PC-3 (cell line): ENCODE measurements at regions not wholly inside any gene's neighbourhood (a gene's known extent, or its start where the extent isn't known, plus 50 kb on each side); places are given as distances from the start of the nearest gene placed in this dataset.

ENCODE experiments used
- ATAC-seq: fragments of 200-7000 bp; cut with Tn5 transposase; 2 replicates; pipeline ENCODE4 v1.9.1; 2020; ENCODE audit warnings: mild to moderate bottlenecking, moderate library complexity
- BruUV-seq: library from RNA; stranded (reverse); fragments of 400-500 nt; replicated peaks from 2 replicates; lab custom pipeline; 2021; lab: Mats Ljungman, UMichigan
- CTCF ChIA-PET: fragments of 300-600 bp; sonication (Branson Sonifier 250); formaldehyde crosslinking; loops from one replicate; lab custom pipeline; 2022; ENCODE audit warnings: antibody characterized with exemption; lab: Charles Lee
- POLR2A ChIA-PET: fragments of 300-600 bp; sonication (Branson Sonifier 250); formaldehyde crosslinking; loops from one replicate; lab custom pipeline; 2022; ENCODE audit warnings: antibody characterized with exemption; ENCODE audit not compliant: unreplicated experiment; lab: Charles Lee
- DNase-seq: peaks from one replicate; pipeline ENCODE4 v3.0.0-alpha.2; 2015
- H2AFZ ChIP-seq: fragments of 300-600 bp; sonication (generic); 2 replicates; pipeline ENCODE4 v1.6.0; 2016; ENCODE audit warnings: antibody characterized with exemption, low read length
- H3F3A ChIP-seq: fragments of 300-600 bp; sonication (generic); one replicate; pipeline ENCODE4 v1.6.0; 2017; ENCODE audit warnings: antibody characterized with exemption, low read length, control low read depth, mild to moderate bottlenecking; ENCODE audit not compliant: unreplicated experiment
- H3K27ac ChIP-seq: fragments of 300-600 bp; sonication (generic); 2 replicates; pipeline ENCODE4 v1.5.1; 2016; ENCODE audit warnings: mild to moderate bottlenecking, low read length
- H3K27me3 ChIP-seq: fragments of 300-600 bp; sonication (generic); 2 replicates; pipeline ENCODE4 v1.6.1; 2016; ENCODE audit warnings: low read length, mixed read lengths
- H3K36me3 ChIP-seq: fragments of 300-600 bp; sonication (generic); 2 replicates; pipeline ENCODE4 v1.6.1; 2016; ENCODE audit warnings: low read depth, mixed run types, low read length, mixed read lengths
- H3K4me1 ChIP-seq: fragments of 300-600 bp; sonication (generic); 2 replicates; pipeline ENCODE4 v1.5.1; 2016; ENCODE audit warnings: low read length; ENCODE audit not compliant: insufficient read depth
- H3K4me2 ChIP-seq: fragments of 300-600 bp; sonication (generic); 2 replicates; pipeline ENCODE4 v1.6.0; 2016; ENCODE audit warnings: low read length
- H3K4me3 ChIP-seq: fragments of 300-600 bp; sonication (generic); 2 replicates; pipeline ENCODE4 v1.5.1; 2016; ENCODE audit warnings: mild to moderate bottlenecking, low read length, mixed read lengths
- H3K79me2 ChIP-seq: fragments of 300-600 bp; sonication (generic); 2 replicates; pipeline ENCODE4 v1.6.1; 2017; ENCODE audit warnings: low read length, mixed read lengths
- H3K9ac ChIP-seq: fragments of 300-600 bp; sonication (generic); 2 replicates; pipeline ENCODE4 v1.6.0; 2016; ENCODE audit warnings: mild to moderate bottlenecking, low read length
- H3K9me2 ChIP-seq: fragments of 300-600 bp; sonication (generic); replicated peaks from 2 replicates; pipeline ENCODE4 v1.6.1; 2016; ENCODE audit warnings: mixed run types, low read length, mixed read lengths
- H3K9me3 ChIP-seq: fragments of 300-600 bp; sonication (generic); 2 replicates; pipeline ENCODE4 v1.6.1; 2016; ENCODE audit warnings: low read length, mixed read lengths
- H4K20me1 ChIP-seq: fragments of 300-600 bp; sonication (generic); 2 replicates; pipeline ENCODE4 v1.6.1; 2016; ENCODE audit warnings: low read length, mixed read lengths
- EZH2 ChIP-seq: fragments of 300-600 bp; sonication (generic); IDR thresholded peaks from one replicate; pipeline ENCODE4 v1.6.1; 2017; ENCODE audit warnings: antibody characterized with exemption, mild to moderate bottlenecking, low read length; ENCODE audit not compliant: unreplicated experiment
- EZH2phosphoT487 ChIP-seq: fragments of 300-600 bp; sonication (generic); IDR thresholded peaks from 2 replicates; pipeline ENCODE4 v1.6.1; 2018; ENCODE audit warnings: mild to moderate bottlenecking, antibody characterized with exemption, low read length, borderline replicate concordance
- intact Hi-C: fragments of 100-400 bp; cut with micrococcal nuclease; formaldehyde crosslinking; loops from 2 replicates; pipeline ENCODE4 v1.9.0; 2023
- TF ChIP-seq, protein P1 (sequence below): fragments of 300-600 bp; sonication (generic); conservative IDR thresholded peaks from 2 replicates; pipeline ENCODE4 v1.5.1; 2017; ENCODE audit warnings: antibody characterized with exemption, low read depth, mild to moderate bottlenecking, low read length

DNA sequence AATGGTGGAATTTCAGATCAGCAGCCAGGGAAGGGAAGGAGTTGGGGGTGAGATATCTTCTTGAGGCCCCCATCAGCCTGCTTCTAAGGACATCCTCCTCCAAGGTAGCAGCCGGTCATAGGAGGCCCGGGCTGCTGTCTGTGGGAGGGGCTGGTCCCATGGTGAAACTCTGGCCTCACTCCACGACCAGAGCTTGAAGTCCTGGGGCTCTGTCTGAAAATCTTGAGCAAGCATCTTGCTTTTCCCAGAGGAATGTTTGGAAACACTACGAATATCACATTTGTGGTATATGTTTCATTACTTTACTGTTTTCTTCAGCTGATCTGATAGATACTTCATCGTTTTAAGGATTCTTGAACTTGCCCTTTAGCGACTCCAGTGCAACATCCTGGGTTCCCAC, 103.7 kb downstream of the CTAGE1 start:
- no peak for ATAC-seq
- Histone ChIP-seq H3K9me3 (no peaks in the 10 kb centered on the region), H3K4me3 (no peak overlapping the region), H3K36me3 (no peaks in the 10 kb centered on the region), H3K4me1 (peaks cover 12% of the 10 kb centered on the region; the same call in 1 of the 2 replicates), H3K9me2 (no peaks in the 10 kb centered on the region), H2AFZ (no peak overlapping the region), H3K4me2 (no peak overlapping the region), H3K27me3 (no peaks in the 10 kb centered on the region), H4K20me1 (no peaks in the 10 kb centered on the region), H3F3A (no peaks in the 10 kb centered on the region), H3K9ac (no peak overlapping the region), H3K27ac (no peak overlapping the region), H3K79me2 (no peaks in the 10 kb centered on the region)
- no peak for DNase-seq
- TF ChIP-seq EZH2phosphoT487, result no peak
- TF ChIP-seq, protein P1, sequence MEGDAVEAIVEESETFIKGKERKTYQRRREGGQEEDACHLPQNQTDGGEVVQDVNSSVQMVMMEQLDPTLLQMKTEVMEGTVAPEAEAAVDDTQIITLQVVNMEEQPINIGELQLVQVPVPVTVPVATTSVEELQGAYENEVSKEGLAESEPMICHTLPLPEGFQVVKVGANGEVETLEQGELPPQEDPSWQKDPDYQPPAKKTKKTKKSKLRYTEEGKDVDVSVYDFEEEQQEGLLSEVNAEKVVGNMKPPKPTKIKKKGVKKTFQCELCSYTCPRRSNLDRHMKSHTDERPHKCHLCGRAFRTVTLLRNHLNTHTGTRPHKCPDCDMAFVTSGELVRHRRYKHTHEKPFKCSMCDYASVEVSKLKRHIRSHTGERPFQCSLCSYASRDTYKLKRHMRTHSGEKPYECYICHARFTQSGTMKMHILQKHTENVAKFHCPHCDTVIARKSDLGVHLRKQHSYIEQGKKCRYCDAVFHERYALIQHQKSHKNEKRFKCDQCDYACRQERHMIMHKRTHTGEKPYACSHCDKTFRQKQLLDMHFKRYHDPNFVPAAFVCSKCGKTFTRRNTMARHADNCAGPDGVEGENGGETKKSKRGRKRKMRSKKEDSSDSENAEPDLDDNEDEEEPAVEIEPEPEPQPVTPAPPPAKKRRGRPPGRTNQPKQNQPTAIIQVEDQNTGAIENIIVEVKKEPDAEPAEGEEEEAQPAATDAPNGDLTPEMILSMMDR, result no peak
- TF ChIP-seq EZH2, result no peak
- ChIA-PET POLR2A (interaction anchor here (0.6 kb wide), 1 partner anchor 63 kb away, joined by 3 read pairs; no protein-coding TSS in a partner anchor), CTCF (no interaction called here)
- BruUV-seq, result no TSS peak
- intact Hi-C loops, result no loop called here

DNA sequence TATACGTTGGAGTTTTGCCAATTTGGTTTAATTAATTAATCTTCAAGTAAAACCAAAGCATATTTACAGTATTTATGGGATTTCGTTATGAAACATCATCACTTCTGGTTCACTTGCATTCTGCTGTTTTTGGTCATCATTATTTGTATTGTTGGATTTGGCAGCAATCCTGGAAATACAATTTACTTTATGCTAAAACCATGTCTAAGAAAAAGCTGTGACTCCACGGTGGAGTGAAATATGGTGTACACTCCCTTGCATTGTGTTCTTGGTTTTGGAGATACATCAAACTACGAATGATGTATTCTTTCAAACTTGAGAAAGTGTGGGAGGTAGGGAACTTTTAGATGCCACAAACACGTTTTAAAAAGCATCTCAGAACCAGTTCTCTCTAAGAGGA, 106.4 kb downstream of the CTAGE1 start:
- BruUV-seq, result no TSS peak
- Histone ChIP-seq H3K27me3 (no peaks in the 10 kb centered on the region), H3K9me2 (no peaks in the 10 kb centered on the region), H3K27ac (no peak overlapping the region), H3K9ac (no peak overlapping the region), H3K4me1 (peaks cover 12% of the 10 kb centered on the region; the same call in 1 of the 2 replicates), H3K4me2 (no peak overlapping the region), H3F3A (no peaks in the 10 kb centered on the region), H3K9me3 (no peaks in the 10 kb centered on the region), H3K4me3 (no peak overlapping the region), H3K36me3 (no peaks in the 10 kb centered on the region), H4K20me1 (no peaks in the 10 kb centered on the region), H2AFZ (no peak overlapping the region), H3K79me2 (no peaks in the 10 kb centered on the region)
- DNase-seq, result peak; percentile 53
- ChIA-PET POLR2A (no interaction called here), CTCF (no interaction called here)
- TF ChIP-seq EZH2 (no peak), EZH2phosphoT487 (no peak)
- TF ChIP-seq, protein P1, result no peak
- intact Hi-C loops, result no loop called here
- ATAC-seq, result peak; percentile 58

DNA sequence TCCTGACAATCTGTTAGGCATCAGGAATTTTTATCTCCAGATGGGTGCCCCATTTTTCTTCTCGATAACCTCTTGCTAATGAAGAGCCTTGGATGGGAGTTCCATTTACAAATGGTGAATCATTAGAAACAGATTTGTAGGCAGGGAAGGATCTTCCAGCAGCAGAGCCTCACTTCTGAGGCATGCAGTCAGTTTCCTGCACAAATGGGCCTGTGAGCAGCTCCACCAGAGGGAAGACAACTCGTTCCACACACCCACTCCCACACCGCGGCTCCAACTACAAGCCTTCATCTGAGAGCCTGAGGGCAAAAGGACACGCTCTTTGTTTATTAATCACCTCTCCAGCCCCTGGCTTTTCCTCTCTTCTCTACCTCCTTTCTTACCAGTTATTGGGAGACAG, 108.5 kb downstream of the CTAGE1 start:
- POLR2A ChIA-PET, result no interaction called here
- no peak overlapping the region for H2AFZ ChIP-seq

More for the DNA sequence above, 108.5 kb downstream of the CTAGE1 start:
- H3K9me2 ChIP-seq, result no peaks in the 10 kb centered on the region
- CTCF ChIA-PET, result no interaction called here
- H3K4me1 ChIP-seq, result peaks cover 6% of the 10 kb centered on the region; the same call in 1 of the 2 replicates
- no peak for ATAC-seq
- H4K20me1 ChIP-seq, result no peaks in the 10 kb centered on the region
- DNase-seq, result no peak
- intact Hi-C loops, result no loop called here
- H3K79me2 ChIP-seq, result no peaks in the 10 kb centered on the region
- no peak overlapping the region for H3K27ac ChIP-seq
- H3K4me2 ChIP-seq, result no peak overlapping the region
- no peaks in the 10 kb centered on the region for H3K9me3 ChIP-seq
- TF ChIP-seq, protein P1, result no peak
- TF ChIP-seq EZH2 (no peak), EZH2phosphoT487 (no peak)
- no peak overlapping the region for H3K4me3 ChIP-seq
- H3K9ac ChIP-seq, result no peak overlapping the region
- no TSS peak for BruUV-seq
- H3F3A ChIP-seq, result no peaks in the 10 kb centered on the region
- H3K36me3 ChIP-seq, result no peaks in the 10 kb centered on the region
- no peaks in the 10 kb centered on the region for H3K27me3 ChIP-seq
